A673 (cell line): ENCODE measurements at regions not wholly inside any gene's neighbourhood (a gene's known extent, or its start where the extent isn't known, plus 50 kb on each side); places are given as distances from the start of the nearest gene placed in this dataset.
A peak's percentile ranks its signal among the peaks of the same experiment; 100 is the strongest.

ENCODE experiments used
- BruUV-seq: library from RNA; stranded (reverse); fragments of 400-500 nt; replicated peaks from 2 replicates; lab custom pipeline; 2021; lab: Mats Ljungman, UMichigan
- CTCF ChIA-PET: fragments of 300-600 bp; sonication (Branson Sonifier 250); formaldehyde crosslinking; loops from one replicate; lab custom pipeline; 2022; ENCODE audit warnings: antibody characterized with exemption; lab: Charles Lee
- POLR2A ChIA-PET: fragments of 300-600 bp; sonication (Branson Sonifier 250); formaldehyde crosslinking; loops from one replicate; lab custom pipeline; 2022; ENCODE audit warnings: antibody characterized with exemption; ENCODE audit not compliant: low non-redundant PET; lab: Charles Lee
- DNase-seq: peaks from one replicate; pipeline ENCODE4 v3.0.0-alpha.2; 2015; ENCODE audit warnings: low spot score
- H3K27ac ChIP-seq: fragments of 200-600 bp; sonication (generic); 2 replicates; pipeline ENCODE4 v1.5.1; 2016; ENCODE audit warnings: mixed run types, low read depth, mild to moderate bottlenecking, mixed read lengths, antibody characterized with exemption, low read length; ENCODE audit not compliant: poor library complexity, severe bottlenecking
- H3K27me3 ChIP-seq: fragments of 200-600 bp; sonication (generic); replicated peaks from 2 replicates; pipeline ENCODE4 v1.6.1; 2017; ENCODE audit warnings: mixed run types, low read depth, mild to moderate bottlenecking, mixed read lengths, antibody characterized with exemption, low read length; ENCODE audit not compliant: insufficient read depth, poor library complexity
- H3K36me3 ChIP-seq: fragments of 200-600 bp; sonication (generic); 2 replicates; pipeline ENCODE4 v1.6.1; 2016; ENCODE audit warnings: mixed run types, mild to moderate bottlenecking, mixed read lengths, antibody characterized with exemption, low read length; ENCODE audit not compliant: insufficient read depth, poor library complexity, severe bottlenecking
- H3K4me1 ChIP-seq: fragments of 200-600 bp; sonication (generic); 2 replicates; pipeline ENCODE4 v1.6.1; 2017; ENCODE audit warnings: mixed run types, mild to moderate bottlenecking, mixed read lengths, antibody characterized with exemption, low read length; ENCODE audit not compliant: insufficient read depth, poor library complexity, severe bottlenecking
- H3K4me3 ChIP-seq: fragments of 200-600 bp; sonication (generic); 2 replicates; pipeline ENCODE4 v1.5.1; 2016; ENCODE audit warnings: low read depth, mixed run types, mild to moderate bottlenecking, mixed read lengths, low read length; ENCODE audit not compliant: poor library complexity, severe bottlenecking
- H3K9me3 ChIP-seq: fragments of 200-600 bp; sonication (generic); 2 replicates; pipeline ENCODE4 v1.6.1; 2016; ENCODE audit warnings: mixed run types, low read depth, mild to moderate bottlenecking, mixed read lengths, antibody characterized with exemption, low read length; ENCODE audit not compliant: poor library complexity, severe bottlenecking
- EZH2 ChIP-seq: fragments of 200-600 bp; sonication (generic); IDR thresholded peaks from 2 replicates; pipeline ENCODE4 v1.6.1; 2017; ENCODE audit warnings: borderline replicate concordance, low read depth, mild to moderate bottlenecking, mixed read lengths, antibody characterized with exemption, low read length; ENCODE audit not compliant: poor library complexity, severe bottlenecking
- intact Hi-C: fragments of 100-400 bp; cut with micrococcal nuclease; formaldehyde crosslinking; loops from one replicate; pipeline ENCODE4 v1.10.0; 2022; ENCODE audit not compliant: unreplicated experiment
- TF ChIP-seq, protein P1 (sequence below): fragments of 300-800, 200-600 bp; sonication (generic); conservative IDR thresholded peaks from 2 replicates; pipeline ENCODE4 v1.5.1; 2017; ENCODE audit warnings: low read depth, mild to moderate bottlenecking, antibody characterized with exemption, low read length, moderate library complexity, mixed read lengths

- Histone ChIP-seq H3K27ac (no peak overlapping the region), H3K4me3 (no peak overlapping the region), H3K4me1 (no peaks in the 10 kb centered on the region), H3K27me3 (no peaks in the 10 kb centered on the region), H3K9me3 (no peaks in the 10 kb centered on the region), H3K36me3 (no peaks in the 10 kb centered on the region)
- no peak for TF ChIP-seq EZH2
- TF ChIP-seq, protein P1, sequence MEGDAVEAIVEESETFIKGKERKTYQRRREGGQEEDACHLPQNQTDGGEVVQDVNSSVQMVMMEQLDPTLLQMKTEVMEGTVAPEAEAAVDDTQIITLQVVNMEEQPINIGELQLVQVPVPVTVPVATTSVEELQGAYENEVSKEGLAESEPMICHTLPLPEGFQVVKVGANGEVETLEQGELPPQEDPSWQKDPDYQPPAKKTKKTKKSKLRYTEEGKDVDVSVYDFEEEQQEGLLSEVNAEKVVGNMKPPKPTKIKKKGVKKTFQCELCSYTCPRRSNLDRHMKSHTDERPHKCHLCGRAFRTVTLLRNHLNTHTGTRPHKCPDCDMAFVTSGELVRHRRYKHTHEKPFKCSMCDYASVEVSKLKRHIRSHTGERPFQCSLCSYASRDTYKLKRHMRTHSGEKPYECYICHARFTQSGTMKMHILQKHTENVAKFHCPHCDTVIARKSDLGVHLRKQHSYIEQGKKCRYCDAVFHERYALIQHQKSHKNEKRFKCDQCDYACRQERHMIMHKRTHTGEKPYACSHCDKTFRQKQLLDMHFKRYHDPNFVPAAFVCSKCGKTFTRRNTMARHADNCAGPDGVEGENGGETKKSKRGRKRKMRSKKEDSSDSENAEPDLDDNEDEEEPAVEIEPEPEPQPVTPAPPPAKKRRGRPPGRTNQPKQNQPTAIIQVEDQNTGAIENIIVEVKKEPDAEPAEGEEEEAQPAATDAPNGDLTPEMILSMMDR, result no peak
- ChIA-PET CTCF (no interaction called here), POLR2A (no interaction called here)
- BruUV-seq, result no TSS peak
- no peak for DNase-seq
- intact Hi-C loops, result loop anchor here (2.0 kb wide), 1 partner anchor 773 kb away; no protein-coding TSS in a partner anchor
Measured at GRCh38 chr3:104596054-104596453, 770.7 kb upstream of the ALCAM start.

DNA sequence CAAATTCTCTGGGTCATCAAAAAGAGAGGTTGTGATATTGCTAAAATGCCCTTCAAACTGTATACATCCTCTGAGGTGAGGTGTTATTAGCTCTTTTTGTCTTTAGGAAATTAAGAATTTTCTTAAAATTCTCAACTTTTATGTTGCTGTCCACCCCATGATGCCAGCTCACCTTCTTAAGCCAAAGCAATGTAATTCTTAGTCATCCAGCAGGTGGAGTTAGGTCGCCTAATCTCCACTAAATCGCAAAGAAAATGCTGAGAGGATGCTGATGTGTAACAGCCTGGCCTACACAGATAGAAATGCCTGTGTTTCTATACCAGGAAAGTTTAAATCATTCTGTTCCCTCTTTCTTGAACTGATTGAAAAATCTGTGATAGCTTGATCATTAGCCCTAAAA is 770.2 kb upstream of the ALCAM start:
- BruUV-seq, result no TSS peak
- no peak for TF ChIP-seq EZH2
- TF ChIP-seq, protein P1, result peak; percentile 60
- Histone ChIP-seq H3K4me1 (no peaks in the 10 kb centered on the region), H3K27me3 (no peaks in the 10 kb centered on the region), H3K27ac (no peak overlapping the region), H3K36me3 (no peaks in the 10 kb centered on the region), H3K4me3 (no peak overlapping the region), H3K9me3 (no peaks in the 10 kb centered on the region)
- CTCF ChIA-PET, result no interaction called here
- intact Hi-C loops, result loop anchor here (2.0 kb wide), 1 partner anchor 772 kb away; no protein-coding TSS in a partner anchor
- peak; percentile 56 for DNase-seq
- POLR2A ChIA-PET, result no interaction called here

DNA sequence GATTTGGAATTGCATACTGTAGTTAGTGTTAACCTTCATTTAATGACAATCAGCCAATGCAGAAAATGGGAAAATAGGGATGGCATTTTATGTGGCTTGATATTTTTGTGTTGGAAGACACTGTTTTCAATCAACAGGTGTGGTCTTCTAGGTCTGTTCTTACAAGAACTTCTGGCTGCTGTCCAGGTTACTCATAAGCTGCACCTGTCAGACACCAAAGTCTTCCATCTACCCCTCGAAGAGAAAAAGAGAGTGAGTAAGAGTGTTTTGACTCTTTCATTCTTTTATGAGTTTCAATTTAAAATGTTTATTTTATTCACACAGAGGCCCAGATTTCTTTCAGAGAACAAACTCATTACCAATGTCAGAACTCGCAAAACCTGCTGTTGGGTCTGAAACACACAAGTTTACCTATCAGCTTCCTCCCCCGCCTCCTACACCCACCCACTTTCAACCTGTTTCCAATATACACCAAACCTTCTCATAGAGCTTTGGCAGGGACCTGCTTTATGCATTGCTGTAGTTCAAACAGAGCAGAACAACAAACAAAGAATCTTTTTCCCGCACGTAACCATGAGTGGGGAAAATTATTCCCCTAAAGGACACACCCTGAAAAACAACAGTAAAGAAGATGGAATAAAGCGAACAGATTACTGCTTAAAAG is 767.7 kb upstream of the ALCAM start:
- no peaks in the 10 kb centered on the region for H3K9me3 ChIP-seq
- H3K4me1 ChIP-seq, result no peaks in the 10 kb centered on the region
- H3K4me3 ChIP-seq, result no peak overlapping the region
- POLR2A ChIA-PET, result no interaction called here
- H3K27ac ChIP-seq, result no peak overlapping the region
- no TSS peak for BruUV-seq
- DNase-seq, result no peak
- CTCF ChIA-PET, result no interaction called here
- TF ChIP-seq EZH2, result no peak
- TF ChIP-seq, protein P1, result no peak
- intact Hi-C loops, result no loop called here
- no peaks in the 10 kb centered on the region for H3K27me3 ChIP-seq
- no peaks in the 10 kb centered on the region for H3K36me3 ChIP-seq
